ENCODE measurements at regions not wholly inside any gene's neighbourhood (a gene's known extent, or its start where the extent isn't known, plus 50 kb on each side); places are given as distances from the start of the nearest gene placed in this dataset.

GRCh38 chr5:53357439-53357838 is 123.0 kb upstream of the FST start:
- TF ChIP-seq CTCF (IDR thresholded peaks at IDR 0.05; ENCODE audit: extremely low read depth, insufficient read depth, missing control alignments), result no peak
- no peak for DNase-seq (ENCODE audit: low spot score)
- in situ Hi-C loops (cut with MboI; ENCODE audit: low pct_unique_long_range_greater_than_20kb, low sequenced_read_pairs, unreplicated experiment), result no loop called here

GRCh38 chr5:53358794-53359193 is 121.6 kb upstream of the FST start:
- no peak for DNase-seq (ENCODE audit: low spot score)
- in situ Hi-C loops (cut with MboI; ENCODE audit: low pct_unique_long_range_greater_than_20kb, low sequenced_read_pairs, unreplicated experiment), result no loop called here
- TF ChIP-seq CTCF (IDR thresholded peaks at IDR 0.05; ENCODE audit: extremely low read depth, insufficient read depth, missing control alignments), result no peak

- TF ChIP-seq CTCF (IDR thresholded peaks at IDR 0.05; ENCODE audit: extremely low read depth, insufficient read depth, missing control alignments), result no peak
- DNase-seq (ENCODE audit: low spot score), result no peak
- in situ Hi-C loops (cut with MboI; ENCODE audit: low pct_unique_long_range_greater_than_20kb, low sequenced_read_pairs, unreplicated experiment), result no loop called here
Observed at GRCh38 chr5:53359916-53360517, 120.4 kb upstream of the FST start.

GRCh38 chr5:53360811-53361210 is 119.6 kb upstream of the FST start:
- in situ Hi-C loops (cut with MboI; ENCODE audit: low pct_unique_long_range_greater_than_20kb, low sequenced_read_pairs, unreplicated experiment), result no loop called here
- no peak for DNase-seq (ENCODE audit: low spot score)
- TF ChIP-seq CTCF (IDR thresholded peaks at IDR 0.05; ENCODE audit: extremely low read depth, insufficient read depth, missing control alignments), result no peak

GRCh38 chr5:53361708-53362107 is 118.7 kb upstream of the FST start:
- no peak for DNase-seq (ENCODE audit: low spot score)
- in situ Hi-C loops (cut with MboI; ENCODE audit: low pct_unique_long_range_greater_than_20kb, low sequenced_read_pairs, unreplicated experiment), result no loop called here
- TF ChIP-seq CTCF (IDR thresholded peaks at IDR 0.05; ENCODE audit: extremely low read depth, insufficient read depth, missing control alignments), result no peak

- TF ChIP-seq CTCF (IDR thresholded peaks at IDR 0.05; ENCODE audit: extremely low read depth, insufficient read depth, missing control alignments), result no peak
- in situ Hi-C loops (cut with MboI; ENCODE audit: low pct_unique_long_range_greater_than_20kb, low sequenced_read_pairs, unreplicated experiment), result no loop called here
- no peak for DNase-seq (ENCODE audit: low spot score)
Observed at GRCh38 chr5:53362521-53362941, 117.9 kb upstream of the FST start.

- in situ Hi-C loops (cut with MboI; ENCODE audit: low pct_unique_long_range_greater_than_20kb, low sequenced_read_pairs, unreplicated experiment), result no loop called here
- TF ChIP-seq CTCF (IDR thresholded peaks at IDR 0.05; ENCODE audit: extremely low read depth, insufficient read depth, missing control alignments), result no peak
Observed at GRCh38 chr5:53364061-53364460, 116.4 kb upstream of the FST start.

More at GRCh38 chr5:53364061-53364460, 116.4 kb upstream of the FST start:
- no peak for DNase-seq (ENCODE audit: low spot score)
